OCI-LY1 (cell line): ENCODE measurements at regions not wholly inside any gene's neighbourhood (a gene's known extent, or its start where the extent isn't known, plus 50 kb on each side); places are given as distances from the start of the nearest gene placed in this dataset.

Experiments
- H2AFZ ChIP-seq: fragments of 200-600 bp; sonication (generic), shearing (Covaris generic); 2 replicates; pipeline ENCODE4 v1.6.0; 2014; ENCODE audit warnings: antibody characterized with exemption, mild to moderate bottlenecking, low read length
- H3F3A ChIP-seq: fragments of 200-600 bp; sonication (generic), shearing (Covaris generic); 2 replicates; pipeline ENCODE4 v1.6.0; 2014; ENCODE audit warnings: mild to moderate bottlenecking, antibody characterized with exemption, low read length, moderate library complexity; ENCODE audit not compliant: insufficient read depth
- H3K27ac ChIP-seq: fragments of 200-600 bp; sonication (generic); 2 replicates; pipeline ENCODE4 v1.5.1; 2014; ENCODE audit warnings: low read length, mixed run types, mild to moderate bottlenecking, low read depth; ENCODE audit not compliant: poor library complexity, severe bottlenecking
- H3K27me3 ChIP-seq: fragments of 200-600 bp; sonication (generic); 2 replicates; pipeline ENCODE4 v1.6.0; 2014; ENCODE audit warnings: antibody characterized with exemption, mild to moderate bottlenecking, low read length, moderate library complexity; ENCODE audit not compliant: insufficient read depth
- H3K36me3 ChIP-seq: fragments of 200-600 bp; sonication (generic); 2 replicates; pipeline ENCODE4 v1.6.1; 2014; ENCODE audit warnings: mild to moderate bottlenecking, antibody characterized with exemption, low read length, moderate library complexity, mixed read lengths; ENCODE audit not compliant: insufficient read depth
- H3K4me1 ChIP-seq: fragments of 200-600 bp; sonication (generic); 2 replicates; pipeline ENCODE4 v1.5.1; 2014; ENCODE audit warnings: mild to moderate bottlenecking, low read length, moderate library complexity; ENCODE audit not compliant: insufficient read depth, severe bottlenecking
- H3K4me2 ChIP-seq: fragments of 200-600 bp; sonication (generic), shearing (Covaris generic); 2 replicates; pipeline ENCODE4 v1.6.1; 2014; ENCODE audit warnings: low read length
- H3K4me3 ChIP-seq: fragments of 200-600 bp; sonication (generic); 2 replicates; pipeline ENCODE4 v1.5.1; 2014; ENCODE audit warnings: low read length, low read depth, mild to moderate bottlenecking, mixed read lengths; ENCODE audit not compliant: poor library complexity, severe bottlenecking
- H3K79me2 ChIP-seq: fragments of 200-600 bp; shearing (Covaris generic); 2 replicates; pipeline ENCODE4 v1.6.1; 2016; ENCODE audit warnings: mixed run types, low read length, mixed read lengths; ENCODE audit not compliant: insufficient read depth
- H3K9ac ChIP-seq: fragments of 200-600 bp; sonication (generic), shearing (Covaris generic); 2 replicates; pipeline ENCODE4 v1.6.1; 2014; ENCODE audit warnings: mild to moderate bottlenecking, low read length, mixed read lengths
- H3K9me2 ChIP-seq: fragments of 200-600 bp; sonication (generic), shearing (Covaris generic); 2 replicates; pipeline ENCODE4 v1.6.1; 2014; ENCODE audit warnings: low read depth, mild to moderate bottlenecking, low read length, mixed read lengths
- H3K9me3 ChIP-seq: fragments of 200-600 bp; shearing (Covaris generic); 2 replicates; pipeline ENCODE4 v1.6.1; 2014; ENCODE audit warnings: low read length, mixed read lengths
- H4K20me1 ChIP-seq: fragments of 200-600 bp; sonication (generic), shearing (Covaris generic); 2 replicates; pipeline ENCODE4 v1.6.0; 2016; ENCODE audit warnings: mild to moderate bottlenecking, low read length; ENCODE audit not compliant: insufficient read depth
- EZH2 ChIP-seq: fragments of 200-600 bp; sonication (generic), shearing (Covaris generic); IDR thresholded peaks from 2 replicates; pipeline ENCODE4 v1.8.0; 2017; ENCODE audit warnings: borderline replicate concordance, mixed run types, mild to moderate bottlenecking, antibody characterized with exemption, low read length, moderate library complexity, mixed read lengths
- TF ChIP-seq, protein P1 (sequence below): fragments of 200-600 bp; sonication (generic), shearing (Covaris generic); IDR thresholded peaks from 2 replicates; pipeline ENCODE4 v1.5.1; 2017; ENCODE audit warnings: mild to moderate bottlenecking, antibody characterized with exemption, low read length, moderate library complexity, mixed read lengths

DNA sequence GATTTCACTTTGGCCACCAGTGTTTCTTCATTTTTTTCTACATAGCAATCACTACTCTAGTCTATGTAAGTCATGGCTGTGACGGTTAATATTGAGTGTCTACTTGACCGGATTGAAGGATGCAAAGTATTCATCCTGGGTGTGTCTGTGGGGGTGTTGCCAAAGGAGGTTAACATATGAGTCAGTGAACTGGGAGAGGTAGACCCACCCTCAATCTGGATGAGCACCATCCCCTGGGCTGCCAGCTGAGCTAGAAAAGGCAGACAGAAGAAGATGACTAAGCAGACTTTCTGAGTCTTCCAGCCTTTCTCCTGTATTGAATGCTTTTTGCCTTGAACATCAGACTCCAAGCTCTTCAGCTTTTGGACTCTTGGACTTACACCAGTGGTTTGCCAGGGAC, 265.0 kb upstream of the SLC8A1 start:
- TF ChIP-seq, protein P1, sequence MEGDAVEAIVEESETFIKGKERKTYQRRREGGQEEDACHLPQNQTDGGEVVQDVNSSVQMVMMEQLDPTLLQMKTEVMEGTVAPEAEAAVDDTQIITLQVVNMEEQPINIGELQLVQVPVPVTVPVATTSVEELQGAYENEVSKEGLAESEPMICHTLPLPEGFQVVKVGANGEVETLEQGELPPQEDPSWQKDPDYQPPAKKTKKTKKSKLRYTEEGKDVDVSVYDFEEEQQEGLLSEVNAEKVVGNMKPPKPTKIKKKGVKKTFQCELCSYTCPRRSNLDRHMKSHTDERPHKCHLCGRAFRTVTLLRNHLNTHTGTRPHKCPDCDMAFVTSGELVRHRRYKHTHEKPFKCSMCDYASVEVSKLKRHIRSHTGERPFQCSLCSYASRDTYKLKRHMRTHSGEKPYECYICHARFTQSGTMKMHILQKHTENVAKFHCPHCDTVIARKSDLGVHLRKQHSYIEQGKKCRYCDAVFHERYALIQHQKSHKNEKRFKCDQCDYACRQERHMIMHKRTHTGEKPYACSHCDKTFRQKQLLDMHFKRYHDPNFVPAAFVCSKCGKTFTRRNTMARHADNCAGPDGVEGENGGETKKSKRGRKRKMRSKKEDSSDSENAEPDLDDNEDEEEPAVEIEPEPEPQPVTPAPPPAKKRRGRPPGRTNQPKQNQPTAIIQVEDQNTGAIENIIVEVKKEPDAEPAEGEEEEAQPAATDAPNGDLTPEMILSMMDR: no peak
- no peak for TF ChIP-seq EZH2
- H3K4me3 ChIP-seq: no peak overlapping the region

DNA sequence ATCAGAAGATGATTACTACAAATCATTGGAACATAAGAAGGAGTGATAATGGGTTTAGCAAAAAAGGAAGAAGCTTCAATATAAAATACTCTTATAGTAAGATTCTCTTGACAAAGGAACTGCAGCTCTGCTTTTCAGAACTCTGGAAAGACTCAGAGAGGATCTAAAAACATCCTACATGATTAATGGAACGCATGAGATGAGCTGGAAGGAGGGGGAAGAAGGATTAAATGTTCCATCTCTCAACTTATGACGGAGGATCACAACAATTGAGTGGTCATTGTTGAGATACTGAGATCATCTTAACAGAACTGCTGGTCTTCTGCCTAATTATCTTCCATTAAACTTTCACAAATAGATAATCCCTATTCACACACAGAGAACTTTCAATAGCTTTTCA, 267.5 kb upstream of the SLC8A1 start:
- Histone ChIP-seq H3K4me1 (no peaks in the 10 kb centered on the region), H3K9me3 (no peaks in the 10 kb centered on the region)

More for the DNA sequence above, 265.0 kb upstream of the SLC8A1 start:
- no peaks in the 10 kb centered on the region for H3K9me2 ChIP-seq
- no peak overlapping the region for H2AFZ ChIP-seq
- H3K9ac ChIP-seq: no peak overlapping the region
- no peak overlapping the region for H3K4me2 ChIP-seq
- H3F3A ChIP-seq: no peaks in the 10 kb centered on the region
- H3K36me3 ChIP-seq: no peaks in the 10 kb centered on the region
- no peaks in the 10 kb centered on the region for H4K20me1 ChIP-seq
- no peaks in the 10 kb centered on the region for H3K4me1 ChIP-seq
- H3K27me3 ChIP-seq: no peaks in the 10 kb centered on the region
- H3K9me3 ChIP-seq: no peaks in the 10 kb centered on the region
- no peaks in the 10 kb centered on the region for H3K79me2 ChIP-seq
- H3K27ac ChIP-seq: no peak overlapping the region

DNA sequence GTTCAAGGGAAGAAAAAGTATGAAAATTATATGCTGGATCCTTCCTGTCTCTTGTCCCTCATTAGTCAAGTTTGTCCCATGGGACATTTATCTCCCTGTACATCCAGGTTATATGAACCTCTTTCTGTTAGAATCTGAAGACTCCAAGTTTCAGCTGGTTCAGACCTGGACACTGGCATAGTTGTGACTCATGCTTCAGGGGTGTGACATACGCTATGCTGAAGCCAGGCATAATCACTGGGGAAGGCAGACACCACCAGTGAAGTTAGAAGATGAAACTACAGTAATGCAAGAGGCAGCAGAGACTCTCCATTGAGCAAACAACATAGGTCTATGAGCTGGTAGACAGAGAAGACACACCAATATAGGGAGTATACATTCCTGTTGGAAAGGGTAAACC, 269.7 kb upstream of the SLC8A1 start:
- TF ChIP-seq, protein P1: no peak
- no peak for TF ChIP-seq EZH2
- no peaks in the 10 kb centered on the region for H3K4me1 ChIP-seq
- H3K27me3 ChIP-seq: no peaks in the 10 kb centered on the region
- no peaks in the 10 kb centered on the region for H4K20me1 ChIP-seq
- no peaks in the 10 kb centered on the region for H3K9me3 ChIP-seq
- H3K4me3 ChIP-seq: no peak overlapping the region
- no peak overlapping the region for H2AFZ ChIP-seq
- H3F3A ChIP-seq: no peaks in the 10 kb centered on the region
- no peak overlapping the region for H3K9ac ChIP-seq
- no peak overlapping the region for H3K4me2 ChIP-seq
- no peaks in the 10 kb centered on the region for H3K36me3 ChIP-seq
- H3K79me2 ChIP-seq: no peaks in the 10 kb centered on the region
- no peaks in the 10 kb centered on the region for H3K9me2 ChIP-seq
- H3K27ac ChIP-seq: no peak overlapping the region

More for the DNA sequence above, 267.5 kb upstream of the SLC8A1 start:
- Histone ChIP-seq H3K9me2 (no peaks in the 10 kb centered on the region), H3K4me2 (no peak overlapping the region), H3K36me3 (no peaks in the 10 kb centered on the region), H3K4me3 (no peak overlapping the region), H3F3A (no peaks in the 10 kb centered on the region), H3K79me2 (no peaks in the 10 kb centered on the region), H3K9ac (no peak overlapping the region), H3K27me3 (no peaks in the 10 kb centered on the region), H2AFZ (no peak overlapping the region), H3K27ac (no peak overlapping the region), H4K20me1 (no peaks in the 10 kb centered on the region)
- TF ChIP-seq EZH2: no peak
- TF ChIP-seq, protein P1: no peak
